Sigmoid colon (tissue), 4 donors: ENCODE measurements at regions not wholly inside any gene's neighbourhood (a gene's known extent, or its start where the extent isn't known, plus 50 kb on each side); places are given as distances from the start of the nearest gene placed in this dataset.

ENCODE experiments used
- CTCF ChIP-seq, 4 experiments: fragments of 450-650 bp in 3 of 4; fragments of 200-600 bp in 1 of 4; IDR thresholded peaks; one replicate each; pipeline ENCODE4 v1.5.1; 2016 to 2019; ENCODE audit warnings: antibody characterized with exemption in 4 of 4, mild to moderate bottlenecking in 3 of 4, moderate library complexity in 2 of 4
- EP300 ChIP-seq, 4 donors: sonication (generic); formaldehyde crosslinking; IDR thresholded peaks; one replicate each; pipeline ENCODE4 v1.6.1; 2017; ENCODE audit warnings: antibody characterized with exemption in 4 of 4
- POLR2A ChIP-seq, 2 donors: fragments of 450-650 bp; IDR thresholded peaks; one replicate each; pipeline ENCODE4 v1.6.1; 2016; ENCODE audit warnings: antibody characterized with exemption in 2 of 2, mild to moderate bottlenecking in 2 of 2, moderate library complexity in 2 of 2

GRCh38 chr5:56757077-56757476 lies 58.3 kb upstream of the MAP3K1 start:
- TF ChIP-seq CTCF (IDR thresholded peaks at IDR 0.05) (no peak), EP300 (IDR thresholded peaks at IDR 0.05) (no peak), POLR2A (IDR thresholded peaks at IDR 0.05) (no peak)
